ENCODE measurements at regions not wholly inside any gene's neighbourhood (a gene's known extent, or its start where the extent isn't known, plus 50 kb on each side); places are given as distances from the start of the nearest gene placed in this dataset.
"Not testable (repeated sequence)": the region's sequence is repeated elsewhere in the genome, so short reads cannot be mapped to it uniquely, and the experiment has no call there.

- not testable (repeated sequence) for DNase-seq (ENCODE audit: low spot score in 2 of 2); H3K9me3 Mint-ChIP-seq; H3K36me3 Mint-ChIP-seq; H3K4me3 Mint-ChIP-seq; ATAC-seq; H3K4me1 Mint-ChIP-seq; H3K27ac Mint-ChIP-seq
These were observed 215.0 kb downstream of the STIM2 start for GRCh38 chr4:27075603-27076002.

- no peak for DNase-seq (ENCODE audit: low spot score in 2 of 2)
- Mint-ChIP-seq H3K4me1 (peaks cover 10% of the 10 kb centered on the region), H3K4me3 (no peak overlapping the region), H3K27ac (no peak overlapping the region), H3K9me3 (no peaks in the 10 kb centered on the region), H3K36me3 (no peaks in the 10 kb centered on the region)
- ATAC-seq: no peak
These were observed 218.4 kb downstream of the STIM2 start for GRCh38 chr4:27078934-27079455.

- peaks cover 11% of the 10 kb centered on the region for H3K4me1 Mint-ChIP-seq
- H3K27ac Mint-ChIP-seq: no peak overlapping the region
- DNase-seq (ENCODE audit: low spot score in 2 of 2): no peak
- ATAC-seq: no peak
- no peaks in the 10 kb centered on the region for H3K9me3 Mint-ChIP-seq
- no peaks in the 10 kb centered on the region for H3K36me3 Mint-ChIP-seq
- H3K4me3 Mint-ChIP-seq: no peak overlapping the region
These were observed 221.3 kb downstream of the STIM2 start for GRCh38 chr4:27081675-27082586.

- DNase-seq (ENCODE audit: low spot score in 2 of 2): no peak
- H3K27ac Mint-ChIP-seq: no peak overlapping the region
- peaks cover 11% of the 10 kb centered on the region for H3K4me1 Mint-ChIP-seq
- ATAC-seq: no peak
- no peak overlapping the region for H3K4me3 Mint-ChIP-seq
- H3K9me3 Mint-ChIP-seq: no peaks in the 10 kb centered on the region
- H3K36me3 Mint-ChIP-seq: no peaks in the 10 kb centered on the region
These were observed 222.1 kb downstream of the STIM2 start for GRCh38 chr4:27082776-27083175.

- Mint-ChIP-seq H3K4me3 (no peak overlapping the region), H3K27ac (no peak overlapping the region), H3K9me3 (no peaks in the 10 kb centered on the region), H3K4me1 (peaks cover 11% of the 10 kb centered on the region), H3K36me3 (no peaks in the 10 kb centered on the region)
- no peak for ATAC-seq
- no peak for DNase-seq (ENCODE audit: low spot score in 2 of 2)
These were observed 224.2 kb downstream of the STIM2 start for GRCh38 chr4:27084685-27085361.

- Mint-ChIP-seq H3K9me3 (no peaks in the 10 kb centered on the region), H3K36me3 (no peaks in the 10 kb centered on the region), H3K4me3 (no peak overlapping the region), H3K27ac (no peak overlapping the region), H3K4me1 (peaks cover 11% of the 10 kb centered on the region)
- ATAC-seq (no peak), DNase-seq (ENCODE audit: low spot score in 2 of 2) (no peak)
These were observed 224.8 kb downstream of the STIM2 start for GRCh38 chr4:27085396-27085795.

- Mint-ChIP-seq H3K4me1 (peaks cover 5% of the 10 kb centered on the region), H3K36me3 (no peaks in the 10 kb centered on the region), H3K4me3 (no peak overlapping the region), H3K9me3 (no peaks in the 10 kb centered on the region), H3K27ac (no peak overlapping the region)
- ATAC-seq (no peak), DNase-seq (ENCODE audit: low spot score in 2 of 2) (no peak)
These were observed 226.8 kb downstream of the STIM2 start for GRCh38 chr4:27087306-27088045.

- no peak overlapping the region for H3K27ac Mint-ChIP-seq
- no peaks in the 10 kb centered on the region for H3K9me3 Mint-ChIP-seq
- peaks cover 5% of the 10 kb centered on the region for H3K4me1 Mint-ChIP-seq
- no peak for DNase-seq (ENCODE audit: low spot score in 2 of 2)
- no peaks in the 10 kb centered on the region for H3K36me3 Mint-ChIP-seq
- H3K4me3 Mint-ChIP-seq: no peak overlapping the region
- no peak for ATAC-seq
These were observed 227.8 kb downstream of the STIM2 start for GRCh38 chr4:27088491-27088890.

GRCh38 chr4:27089186-27089585 lies 228.5 kb downstream of the STIM2 start:
- Mint-ChIP-seq H3K9me3 (no peaks in the 10 kb centered on the region), H3K4me1 (no peaks in the 10 kb centered on the region)

GRCh38 chr4:27090406-27090805 lies 229.8 kb downstream of the STIM2 start:
- H3K27ac Mint-ChIP-seq: no peak overlapping the region
- H3K9me3 Mint-ChIP-seq: no peaks in the 10 kb centered on the region
- DNase-seq (ENCODE audit: low spot score in 2 of 2) (no peak), ATAC-seq (no peak)
- H3K36me3 Mint-ChIP-seq: no peaks in the 10 kb centered on the region
- H3K4me1 Mint-ChIP-seq: no peaks in the 10 kb centered on the region
- no peak overlapping the region for H3K4me3 Mint-ChIP-seq

More at GRCh38 chr4:27089186-27089585, 228.5 kb downstream of the STIM2 start:
- Mint-ChIP-seq H3K27ac (no peak overlapping the region), H3K4me3 (no peak overlapping the region), H3K36me3 (no peaks in the 10 kb centered on the region)
- DNase-seq (ENCODE audit: low spot score in 2 of 2) (no peak), ATAC-seq (no peak)

- Mint-ChIP-seq H3K9me3 (no peaks in the 10 kb centered on the region), H3K27ac (no peak overlapping the region), H3K4me3 (no peak overlapping the region), H3K4me1 (no peaks in the 10 kb centered on the region), H3K36me3 (no peaks in the 10 kb centered on the region)
- DNase-seq (ENCODE audit: low spot score in 2 of 2): no peak
- ATAC-seq: no peak
These were observed 233.6 kb downstream of the STIM2 start for GRCh38 chr4:27094224-27094623.

- no peak for ATAC-seq
- no peaks in the 10 kb centered on the region for H3K4me1 Mint-ChIP-seq
- H3K27ac Mint-ChIP-seq: no peak overlapping the region
- no peaks in the 10 kb centered on the region for H3K36me3 Mint-ChIP-seq
- no peak overlapping the region for H3K4me3 Mint-ChIP-seq
- no peak for DNase-seq (ENCODE audit: low spot score in 2 of 2)
- H3K9me3 Mint-ChIP-seq: no peaks in the 10 kb centered on the region
These were observed 234.1 kb downstream of the STIM2 start for GRCh38 chr4:27094783-27095182.

- Mint-ChIP-seq H3K4me3 (no peak overlapping the region), H3K36me3 (no peaks in the 10 kb centered on the region), H3K4me1 (no peaks in the 10 kb centered on the region), H3K9me3 (no peaks in the 10 kb centered on the region), H3K27ac (no peak overlapping the region)
- DNase-seq (ENCODE audit: low spot score in 2 of 2): no peak
- ATAC-seq: no peak
These were observed 235.6 kb downstream of the STIM2 start for GRCh38 chr4:27096142-27096824.

GRCh38 chr4:27098034-27098433 lies 237.4 kb downstream of the STIM2 start:
- ATAC-seq: no peak
- Mint-ChIP-seq H3K9me3 (no peaks in the 10 kb centered on the region), H3K4me1 (no peaks in the 10 kb centered on the region), H3K4me3 (no peak overlapping the region), H3K27ac (no peak overlapping the region), H3K36me3 (no peaks in the 10 kb centered on the region)
- no peak for DNase-seq (ENCODE audit: low spot score in 2 of 2)

- no peak overlapping the region for H3K27ac Mint-ChIP-seq
- no peak for DNase-seq (ENCODE audit: low spot score in 2 of 2)
- H3K9me3 Mint-ChIP-seq: no peaks in the 10 kb centered on the region
- no peak for ATAC-seq
- H3K4me1 Mint-ChIP-seq: no peaks in the 10 kb centered on the region
- no peaks in the 10 kb centered on the region for H3K36me3 Mint-ChIP-seq
- no peak overlapping the region for H3K4me3 Mint-ChIP-seq
These were observed 240.1 kb downstream of the STIM2 start for GRCh38 chr4:27100713-27101112.
